Upper lobe of left lung (tissue), 4 donors: ENCODE measurements at regions not wholly inside any gene's neighbourhood (a gene's known extent, or its start where the extent isn't known, plus 50 kb on each side); places are given as distances from the start of the nearest gene placed in this dataset.

ENCODE experiments used
- CTCF ChIP-seq, 6 experiments: fragments of 450-650 bp in 4 of 6; fragments of 200-600 bp in 2 of 6; sonication (generic) in 2 of 6; IDR thresholded peaks; one replicate each; pipeline ENCODE4 v1.5.1; 2016 to 2019; ENCODE audit warnings: antibody characterized with exemption in 6 of 6
- EP300 ChIP-seq, 4 donors: sonication (generic); formaldehyde crosslinking; IDR thresholded peaks; one replicate each; pipeline ENCODE4 v1.5.1; 2017; ENCODE audit warnings: antibody characterized with exemption in 4 of 4, control low read depth in 2 of 4
- POLR2A ChIP-seq, 4 donors: fragments of 450-650 bp; IDR thresholded peaks; one replicate each; pipeline ENCODE4 v1.5.1; 2016 to 2017; ENCODE audit warnings: antibody characterized with exemption in 4 of 4, mild to moderate bottlenecking in 2 of 4
- POLR2AphosphoS5 ChIP-seq, 2 donors: sonication (generic); formaldehyde crosslinking; IDR thresholded peaks; one replicate each; pipeline ENCODE4 v1.5.1; 2017; ENCODE audit warnings: antibody characterized with exemption in 2 of 2

DNA sequence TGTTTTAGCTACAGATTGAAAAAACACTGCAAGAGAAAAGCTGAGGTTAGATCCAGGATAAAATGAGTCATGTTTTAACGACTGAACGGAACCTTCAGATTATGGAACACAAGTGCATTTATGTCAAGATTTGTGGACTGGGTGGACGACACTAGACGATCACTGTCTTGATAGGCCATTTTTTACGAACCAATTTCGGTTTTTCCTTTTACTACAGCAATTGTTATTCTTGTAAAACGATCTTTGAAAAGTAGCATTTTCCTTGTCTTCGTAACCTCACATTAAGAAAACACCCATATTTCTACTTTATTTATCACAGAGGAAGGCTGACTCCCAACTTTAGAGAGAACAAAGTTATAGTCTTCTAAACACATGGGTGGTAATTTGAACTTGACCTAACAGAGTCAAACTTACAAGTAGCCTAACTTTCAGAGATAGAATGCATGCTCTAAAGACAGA, 294.2 kb upstream of the TCF21 start:
- TF ChIP-seq CTCF (IDR thresholded peaks at IDR 0.05), result no peak
- no peak for TF ChIP-seq POLR2A (IDR thresholded peaks at IDR 0.05)
- TF ChIP-seq POLR2AphosphoS5 (IDR thresholded peaks at IDR 0.05), result no peak
- no peak for TF ChIP-seq EP300 (IDR thresholded peaks at IDR 0.05)
